NCI-H526 treated with DMSO at 0.1 percent for 48 hours (cell line): ENCODE measurements at regions not wholly inside any gene's neighbourhood (a gene's known extent, or its start where the extent isn't known, plus 50 kb on each side); places are given as distances from the start of the nearest gene placed in this dataset.
"Not testable (repeated sequence)": the region's sequence is repeated elsewhere in the genome, so short reads cannot be mapped to it uniquely, and the experiment has no call there.

Experiments used
- DNase-seq: peaks from one replicate; lab custom pipeline; 2025; lab: John Stamatoyannopoulos, UW

- no peak for DNase-seq
Observed at GRCh38 chr3:182508919-182509711, 284.2 kb upstream of the ATP11B start.

- DNase-seq, result no peak
Observed at GRCh38 chr3:182509844-182510460, 283.4 kb upstream of the ATP11B start.

- DNase-seq, result no peak
Observed at GRCh38 chr3:182514236-182514964, 278.9 kb upstream of the ATP11B start.

GRCh38 chr3:182516597-182517336 is 276.5 kb upstream of the ATP11B start:
- no peak for DNase-seq

- no peak for DNase-seq
Observed at GRCh38 chr3:182519569-182519968, 273.7 kb upstream of the ATP11B start.

GRCh38 chr3:182521339-182521738 is 272.0 kb upstream of the ATP11B start:
- no peak for DNase-seq

- DNase-seq, result not testable (repeated sequence)
Observed at GRCh38 chr3:182523424-182523823, 269.9 kb upstream of the ATP11B start.

- no peak for DNase-seq
Observed at GRCh38 chr3:182523836-182524235, 269.5 kb upstream of the ATP11B start.

GRCh38 chr3:182524711-182525401 is 268.4 kb upstream of the ATP11B start:
- no peak for DNase-seq

- DNase-seq, result no peak
Observed at GRCh38 chr3:182525766-182526374, 267.4 kb upstream of the ATP11B start.

GRCh38 chr3:182527745-182528144 is 265.6 kb upstream of the ATP11B start:
- no peak for DNase-seq

GRCh38 chr3:182530316-182530715 is 263.0 kb upstream of the ATP11B start:
- DNase-seq, result no peak

- DNase-seq, result no peak
Observed at GRCh38 chr3:182533394-182533793, 259.9 kb upstream of the ATP11B start.

- no peak for DNase-seq
Observed at GRCh38 chr3:182544542-182544941, 248.8 kb upstream of the ATP11B start.

- DNase-seq, result no peak
Observed at GRCh38 chr3:182562274-182562673, 231.0 kb upstream of the ATP11B start.

- no peak for DNase-seq
Observed at GRCh38 chr3:182565916-182566796, 227.1 kb upstream of the ATP11B start.

- no peak for DNase-seq
Observed at GRCh38 chr3:182567700-182568099, 225.6 kb upstream of the ATP11B start.

GRCh38 chr3:182568261-182568660 is 225.0 kb upstream of the ATP11B start:
- no peak for DNase-seq

GRCh38 chr3:182568876-182569275 is 224.4 kb upstream of the ATP11B start:
- no peak for DNase-seq

- DNase-seq, result no peak
Observed at GRCh38 chr3:182570946-182571594, 222.2 kb upstream of the ATP11B start.
